G401.6 (cell line): ENCODE measurements at regions not wholly inside any gene's neighbourhood (a gene's known extent, or its start where the extent isn't known, plus 50 kb on each side); places are given as distances from the start of the nearest gene placed in this dataset.

Source experiments
- FAIRE-seq: peaks from 2 replicates; lab custom pipeline; 2012; peaks lifted over from hg19 to GRCh38; lab: Jason Lieb, UNC

DNA sequence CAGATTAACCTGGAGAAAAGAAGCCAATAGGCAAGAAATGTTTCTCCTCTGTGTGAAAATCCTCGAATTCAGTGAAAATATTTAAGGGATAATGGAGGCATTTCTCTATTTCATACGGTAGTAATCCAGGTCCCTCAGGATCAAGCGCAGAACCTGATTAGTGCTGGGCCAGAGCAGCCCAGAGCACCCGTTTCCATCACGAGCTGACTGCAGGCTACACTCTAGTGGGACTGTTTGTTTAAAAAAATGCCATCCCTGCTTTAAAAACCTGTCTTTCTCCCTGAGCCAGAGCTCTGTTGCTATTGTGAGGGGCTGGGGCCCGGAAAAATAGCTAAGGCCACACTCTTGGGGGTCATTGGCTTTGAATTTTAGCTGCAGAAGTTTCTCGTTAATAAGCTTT, 223.2 kb upstream of the E2F8 start:
- FAIRE-seq: no peak

DNA sequence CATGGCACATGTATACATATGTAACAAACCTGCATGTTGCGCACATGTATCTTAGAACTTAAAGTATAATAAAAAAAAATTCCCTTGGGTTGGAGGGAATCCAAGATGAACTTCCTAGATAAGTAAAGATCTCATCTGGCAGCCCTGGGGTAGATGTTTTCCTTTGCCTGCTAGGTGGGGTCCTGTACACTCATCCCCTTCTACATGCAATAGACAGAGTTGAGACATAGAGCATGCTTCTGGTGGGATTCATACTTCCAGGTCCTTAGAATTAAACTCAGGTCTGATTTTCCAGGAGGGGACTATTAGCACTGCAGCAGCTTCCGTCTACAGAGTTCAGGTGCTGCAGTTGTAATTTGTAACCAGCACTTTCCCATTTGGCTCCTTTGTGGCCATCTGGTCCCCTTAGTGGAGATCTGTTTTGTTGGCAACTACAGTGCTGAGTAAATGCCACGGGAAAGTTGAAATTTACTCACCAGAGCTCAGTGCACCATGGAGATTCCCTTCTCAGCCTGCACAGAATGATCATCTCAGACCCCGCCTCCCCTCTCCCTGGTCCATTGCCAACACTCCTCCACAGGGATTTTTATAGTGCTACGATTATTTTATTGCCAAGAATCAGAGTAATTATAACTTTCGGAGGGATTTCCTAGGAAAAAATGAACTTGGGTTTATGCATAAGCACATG, 220.1 kb upstream of the E2F8 start:
- FAIRE-seq: no peak

GRCh38 chr11:19459240-19459639, 218.5 kb upstream of the E2F8 start:
- FAIRE-seq: no peak

DNA sequence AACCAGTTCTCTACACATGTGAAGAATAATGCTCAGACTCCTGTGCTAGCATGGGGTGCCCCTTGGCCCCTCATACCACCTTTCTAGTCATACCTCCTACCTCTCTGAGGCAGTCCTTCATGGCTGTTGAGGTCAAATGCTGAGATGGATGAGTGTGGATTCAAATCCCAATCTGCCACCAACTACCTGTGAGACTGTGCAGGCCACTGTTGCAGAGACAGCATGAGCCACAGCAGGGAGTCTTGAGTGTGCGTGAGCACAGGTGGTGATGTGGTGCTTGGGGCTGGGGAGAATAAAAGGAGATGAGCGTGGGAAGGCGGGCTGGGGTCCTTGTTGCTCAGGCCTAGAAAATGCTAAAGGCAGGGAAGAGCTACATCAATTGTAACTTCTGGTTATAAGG, 218.0 kb upstream of the E2F8 start:
- FAIRE-seq: no peak

DNA sequence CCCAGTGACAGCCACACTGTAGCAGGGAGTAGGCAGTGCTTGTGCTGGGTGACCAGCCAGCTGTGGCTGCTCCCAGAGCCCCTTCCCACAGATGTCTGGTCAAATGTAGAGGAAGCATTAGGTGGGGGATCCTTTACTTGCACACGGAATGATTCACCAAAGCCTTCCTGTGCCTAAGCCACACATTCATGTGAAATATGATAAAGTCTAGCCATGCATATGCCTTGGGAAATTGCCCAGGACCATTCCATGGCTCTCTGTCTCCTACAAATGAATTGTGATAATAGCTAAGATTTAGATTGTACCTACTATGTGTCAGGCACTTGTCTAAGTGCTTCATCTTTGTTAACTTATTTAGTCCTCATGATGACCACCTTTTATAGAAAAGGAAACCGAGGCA, 217.5 kb upstream of the E2F8 start:
- no peak for FAIRE-seq

DNA sequence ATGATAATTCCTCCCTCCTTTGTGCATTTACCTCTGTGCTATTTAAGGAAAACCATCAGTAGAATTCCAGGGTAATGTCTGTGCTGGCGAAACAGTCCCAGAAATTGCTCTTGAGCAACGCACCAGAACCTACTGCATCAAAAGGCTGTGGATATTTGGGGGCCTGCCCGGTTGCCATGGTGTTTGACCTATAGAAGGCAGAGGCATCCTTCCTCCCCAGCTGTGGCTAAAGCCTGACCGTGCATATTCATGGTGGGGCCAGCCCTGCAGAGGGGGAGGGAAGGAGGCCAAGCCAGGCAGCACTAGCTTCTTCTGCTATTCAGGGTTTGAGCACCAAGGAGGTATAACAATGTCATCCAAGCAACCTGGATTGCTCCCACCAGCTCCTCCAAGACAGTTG, 215.0 kb upstream of the E2F8 start:
- FAIRE-seq: no peak

DNA sequence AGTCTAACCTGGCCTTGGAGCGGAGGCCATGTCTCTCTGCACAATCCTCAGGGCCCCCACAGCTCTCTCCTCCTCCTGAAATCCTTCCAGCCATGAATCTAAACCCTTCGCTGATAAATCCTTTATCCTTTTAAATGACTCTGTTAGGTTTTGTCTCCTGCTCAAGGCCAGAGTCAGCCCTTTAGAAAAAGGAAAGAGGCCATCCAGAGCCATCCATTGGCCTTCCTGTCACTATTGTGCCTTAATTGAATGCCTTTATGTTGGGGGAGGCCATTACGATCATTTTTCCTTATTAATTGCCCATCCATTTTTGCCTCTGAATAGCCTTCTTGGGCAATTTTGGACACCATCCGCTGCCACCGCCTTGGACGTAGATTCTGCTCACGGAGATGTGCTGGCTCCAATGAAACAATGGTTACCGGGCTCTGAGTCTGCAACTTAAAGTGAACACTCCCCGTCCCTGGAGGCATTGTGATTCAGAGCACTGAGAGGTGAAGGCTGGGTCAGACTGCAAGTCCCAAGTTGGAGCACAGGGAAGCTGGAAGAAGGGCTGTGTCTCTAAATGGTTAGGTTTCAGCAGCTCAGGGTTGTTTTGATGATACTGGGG, 213.0 kb upstream of the E2F8 start:
- FAIRE-seq: no peak

- no peak for FAIRE-seq
These were observed 210.9 kb upstream of the E2F8 start for GRCh38 chr11:19451609-19452008.

GRCh38 chr11:19450282-19450681, 209.5 kb upstream of the E2F8 start:
- FAIRE-seq: no peak

- no peak for FAIRE-seq
These were observed 207.9 kb upstream of the E2F8 start for GRCh38 chr11:19448651-19449050.

- no peak for FAIRE-seq
These were observed 206.4 kb upstream of the E2F8 start for GRCh38 chr11:19447150-19447566.

- FAIRE-seq: no peak
These were observed 205.0 kb upstream of the E2F8 start for GRCh38 chr11:19445771-19446170.

DNA sequence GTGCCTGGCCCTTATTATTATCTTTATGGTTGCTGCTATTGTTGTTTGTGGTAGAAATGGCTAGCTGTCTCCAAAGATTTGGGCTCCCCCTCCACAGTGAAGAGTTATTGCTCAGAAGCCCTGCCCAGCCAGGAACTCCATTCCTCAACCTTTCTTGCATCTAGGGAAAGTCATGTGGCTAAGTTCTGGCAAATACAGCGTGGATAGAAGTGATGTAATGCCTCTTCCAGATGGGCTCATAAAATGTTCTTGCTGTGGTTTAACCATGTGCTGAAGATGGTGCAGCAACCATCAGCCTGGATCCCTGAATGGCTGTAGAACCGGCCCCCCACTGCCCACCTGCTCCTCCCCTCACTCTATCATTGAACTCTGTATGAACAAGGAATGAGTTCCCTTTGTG, 203.5 kb upstream of the E2F8 start:
- FAIRE-seq: no peak

GRCh38 chr11:19442554-19442910, 201.8 kb upstream of the E2F8 start:
- FAIRE-seq: no peak

DNA sequence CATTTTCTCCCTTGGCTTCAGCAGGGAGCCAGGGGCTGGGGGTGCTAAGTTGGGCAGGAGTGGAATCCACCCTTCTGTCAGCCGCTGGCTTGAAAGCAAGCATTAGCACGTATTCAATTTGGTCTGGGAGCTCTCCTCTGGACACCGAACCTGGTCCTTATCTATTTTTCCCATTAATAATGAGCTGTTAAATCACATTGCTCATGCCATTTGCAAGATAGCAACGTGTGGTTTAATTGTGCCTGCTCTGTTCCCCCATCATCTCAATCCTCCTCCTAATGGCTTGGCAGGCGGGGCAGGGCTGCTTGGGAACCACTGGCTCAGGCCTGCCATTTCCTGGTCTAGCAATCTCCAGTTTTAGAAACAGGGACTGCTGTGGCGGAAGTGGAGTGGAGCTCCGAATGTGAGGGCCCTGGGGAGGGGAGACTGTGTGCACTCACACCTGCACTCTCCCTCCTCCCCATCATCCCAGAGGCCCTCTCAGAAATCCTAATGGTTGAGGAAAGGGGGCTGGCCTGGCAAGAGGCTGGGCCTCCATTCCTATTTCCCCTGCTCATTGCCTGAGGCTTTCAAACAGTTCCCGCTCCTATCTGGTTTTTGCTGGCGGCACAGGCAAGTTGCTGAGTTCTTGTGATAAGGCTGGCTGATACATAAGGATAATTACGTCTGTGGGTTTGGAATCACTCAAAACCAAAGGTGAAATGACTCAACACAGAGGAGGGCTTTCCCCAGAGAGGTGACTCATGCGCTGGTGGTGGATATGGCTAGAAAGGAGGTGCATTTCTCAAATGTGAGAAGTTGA, 201.2 kb upstream of the E2F8 start:
- FAIRE-seq: no peak

- FAIRE-seq: no peak
These were observed 200.5 kb upstream of the E2F8 start for GRCh38 chr11:19441288-19441687.

- FAIRE-seq: no peak
These were observed 197.0 kb upstream of the E2F8 start for GRCh38 chr11:19437760-19438159.

DNA sequence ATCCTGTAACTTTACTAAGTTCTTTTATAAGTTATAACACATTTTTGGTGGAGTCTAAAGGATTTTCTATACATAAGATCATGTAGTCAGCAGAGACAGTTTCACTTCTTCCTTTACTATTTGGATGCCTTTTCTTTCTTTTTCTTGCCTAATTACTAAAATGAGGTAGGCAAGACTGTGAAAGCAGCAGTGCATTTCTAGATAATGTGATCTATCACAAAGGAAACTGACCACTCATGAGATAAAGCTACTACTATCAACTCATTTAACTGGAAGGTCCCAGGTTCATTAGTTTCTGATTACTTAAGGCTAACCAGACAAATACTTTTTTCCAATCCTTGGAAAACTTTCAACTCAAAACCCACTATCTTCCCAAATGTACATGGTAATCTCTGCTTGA, 196.2 kb upstream of the E2F8 start:
- no peak for FAIRE-seq

GRCh38 chr11:19435306-19435989, 194.7 kb upstream of the E2F8 start:
- no peak for FAIRE-seq

DNA sequence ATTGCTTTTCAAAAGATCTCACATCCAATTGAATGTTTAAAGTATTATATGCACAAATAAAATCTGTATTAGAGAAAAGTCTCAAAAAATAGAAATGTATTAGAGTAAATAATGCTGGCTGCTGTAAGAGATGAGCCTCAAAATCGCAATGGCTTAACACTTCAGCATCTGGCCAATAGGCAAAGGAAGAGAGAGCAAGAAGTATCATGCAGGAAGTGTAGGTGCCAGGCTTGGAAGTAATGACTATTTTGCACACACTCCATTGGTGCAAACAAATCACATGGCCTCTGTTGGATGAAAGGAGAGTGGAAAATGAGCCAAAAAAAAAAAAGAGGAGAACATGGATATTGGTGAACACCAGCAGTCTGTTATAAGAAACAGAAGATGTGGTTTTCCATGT, 193.0 kb upstream of the E2F8 start:
- FAIRE-seq: no peak

DNA sequence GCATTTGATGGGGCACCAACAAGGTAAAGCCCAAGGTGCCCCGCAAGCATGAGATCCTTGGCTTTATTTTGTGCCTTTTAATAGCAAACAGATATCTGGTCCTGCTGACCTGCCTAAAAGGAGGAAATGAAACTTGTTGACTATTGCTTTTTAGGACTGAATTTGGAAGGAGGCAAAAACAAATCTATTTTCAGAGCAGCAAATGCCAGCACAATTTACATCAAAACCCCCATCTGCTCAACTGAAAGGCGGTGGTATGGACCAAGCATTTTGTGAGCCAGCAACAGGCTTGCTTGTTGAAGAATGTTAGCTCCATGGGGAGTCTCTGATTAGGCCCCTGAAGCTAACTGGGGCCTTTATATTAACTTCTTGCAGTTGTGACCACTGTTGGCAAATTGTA, 192.6 kb upstream of the E2F8 start:
- FAIRE-seq: no peak

DNA sequence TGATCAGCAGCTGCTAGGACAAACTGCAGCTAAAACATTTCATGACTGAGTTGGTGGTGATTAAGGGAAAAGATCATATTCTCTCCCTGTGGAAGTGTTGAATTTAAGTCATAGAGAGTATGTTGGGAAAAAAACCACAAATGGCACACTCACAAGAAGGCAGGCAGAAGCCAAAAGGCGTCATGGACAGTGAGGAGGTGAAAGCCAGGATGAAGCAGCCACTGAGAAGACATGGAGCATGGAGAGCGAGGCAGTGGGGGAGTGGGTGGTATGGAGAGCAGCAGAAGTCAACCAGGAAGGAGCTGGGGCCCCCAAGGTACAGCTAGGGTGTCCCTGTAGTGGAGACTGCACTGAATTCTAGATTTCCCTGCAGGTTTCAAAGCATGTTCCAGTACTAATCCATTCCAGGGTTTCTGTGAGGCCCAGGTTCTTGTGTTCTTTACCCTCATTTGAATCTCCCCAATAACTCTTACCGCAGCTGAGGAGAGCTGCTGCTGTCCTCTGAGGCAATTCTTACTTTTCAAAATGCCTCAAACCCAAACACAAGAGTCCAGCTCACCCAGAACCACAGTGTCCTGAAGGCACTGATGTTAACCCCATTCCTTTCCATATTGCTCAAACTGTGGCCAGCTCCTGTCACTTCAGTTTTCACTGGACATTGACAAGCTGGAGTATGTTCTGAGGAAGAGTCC, 191.8 kb upstream of the E2F8 start:
- no peak for FAIRE-seq
